ENCODE measurements at regions not wholly inside any gene's neighbourhood (a gene's known extent, or its start where the extent isn't known, plus 50 kb on each side); places are given as distances from the start of the nearest gene placed in this dataset.

DNA sequence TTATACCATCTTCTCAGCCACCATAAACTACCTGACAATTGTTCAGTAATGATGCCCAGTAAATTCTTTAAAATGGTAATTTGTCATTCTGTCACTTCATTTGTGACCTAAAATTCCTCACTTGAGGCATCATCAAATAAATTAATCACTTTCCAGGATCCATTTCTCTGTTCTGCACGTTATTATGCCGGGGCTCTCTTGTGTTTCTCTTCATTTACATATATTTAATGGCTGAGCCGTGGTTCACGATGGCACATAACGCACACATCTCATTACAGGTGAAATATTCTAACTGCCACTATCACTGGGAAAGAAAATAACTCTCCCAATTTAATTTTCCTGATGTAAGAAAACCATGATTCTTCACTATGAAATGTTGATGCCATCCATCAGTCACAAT is 529.6 kb downstream of the NR4A2 start:
- TF ChIP-seq, protein P1, sequence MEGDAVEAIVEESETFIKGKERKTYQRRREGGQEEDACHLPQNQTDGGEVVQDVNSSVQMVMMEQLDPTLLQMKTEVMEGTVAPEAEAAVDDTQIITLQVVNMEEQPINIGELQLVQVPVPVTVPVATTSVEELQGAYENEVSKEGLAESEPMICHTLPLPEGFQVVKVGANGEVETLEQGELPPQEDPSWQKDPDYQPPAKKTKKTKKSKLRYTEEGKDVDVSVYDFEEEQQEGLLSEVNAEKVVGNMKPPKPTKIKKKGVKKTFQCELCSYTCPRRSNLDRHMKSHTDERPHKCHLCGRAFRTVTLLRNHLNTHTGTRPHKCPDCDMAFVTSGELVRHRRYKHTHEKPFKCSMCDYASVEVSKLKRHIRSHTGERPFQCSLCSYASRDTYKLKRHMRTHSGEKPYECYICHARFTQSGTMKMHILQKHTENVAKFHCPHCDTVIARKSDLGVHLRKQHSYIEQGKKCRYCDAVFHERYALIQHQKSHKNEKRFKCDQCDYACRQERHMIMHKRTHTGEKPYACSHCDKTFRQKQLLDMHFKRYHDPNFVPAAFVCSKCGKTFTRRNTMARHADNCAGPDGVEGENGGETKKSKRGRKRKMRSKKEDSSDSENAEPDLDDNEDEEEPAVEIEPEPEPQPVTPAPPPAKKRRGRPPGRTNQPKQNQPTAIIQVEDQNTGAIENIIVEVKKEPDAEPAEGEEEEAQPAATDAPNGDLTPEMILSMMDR (IDR thresholded peaks at IDR 0.05; ENCODE audit: low read depth, low read length), result no peak
- no peak for TF ChIP-seq EZH2phosphoT487 (IDR thresholded peaks at IDR 0.05; ENCODE audit: low read depth)
